ENCODE measurements at regions not wholly inside any gene's neighbourhood (a gene's known extent, or its start where the extent isn't known, plus 50 kb on each side); places are given as distances from the start of the nearest gene placed in this dataset.

DNA sequence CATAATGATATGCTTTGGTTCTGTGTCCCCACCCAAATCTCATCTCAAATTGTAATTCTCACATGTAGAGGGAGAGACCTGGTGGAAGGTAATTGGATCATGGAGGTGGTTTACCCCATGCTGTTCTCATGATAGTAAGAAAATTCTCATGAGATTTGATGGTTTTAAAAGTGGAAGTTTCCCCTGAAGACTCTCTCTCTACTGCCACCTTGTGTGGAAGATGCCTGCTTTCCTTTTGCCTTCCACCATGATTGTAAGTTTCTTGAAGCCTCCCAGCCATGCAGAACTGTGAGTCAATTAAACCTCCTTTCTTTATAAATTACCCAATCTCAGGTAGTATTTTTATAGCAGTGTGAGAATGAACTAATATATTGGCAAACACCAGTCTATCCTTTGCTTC is 260.4 kb upstream of the PPFIA2 start:
- POLR2A ChIA-PET, result no interaction called here
- no peak for DNase-seq
- Mint-ChIP-seq H3K27me3 (no peaks in the 10 kb centered on the region), H3K4me3 (no peak overlapping the region), H3K9me3 (peaks cover 5% of the 10 kb centered on the region), H3K4me1 (ENCODE audit: low read depth) (no peaks in the 10 kb centered on the region), H3K36me3 (no peaks in the 10 kb centered on the region), H3K27ac (no peak overlapping the region)
- intact Hi-C loops (cut with micrococcal nuclease), result no loop called here
- CTCF ChIA-PET, result no interaction called here

- Mint-ChIP-seq H3K4me3 (no peak overlapping the region), H3K27ac (no peak overlapping the region), H3K36me3 (no peaks in the 10 kb centered on the region), H3K4me1 (ENCODE audit: low read depth) (no peaks in the 10 kb centered on the region), H3K9me3 (peaks cover 5% of the 10 kb centered on the region), H3K27me3 (no peaks in the 10 kb centered on the region)
- POLR2A ChIA-PET, result no interaction called here
- DNase-seq, result no peak
- intact Hi-C loops (cut with micrococcal nuclease), result no loop called here
- CTCF ChIA-PET, result no interaction called here
Measured at GRCh38 chr12:82015623-82016347, 256.6 kb upstream of the PPFIA2 start.

DNA sequence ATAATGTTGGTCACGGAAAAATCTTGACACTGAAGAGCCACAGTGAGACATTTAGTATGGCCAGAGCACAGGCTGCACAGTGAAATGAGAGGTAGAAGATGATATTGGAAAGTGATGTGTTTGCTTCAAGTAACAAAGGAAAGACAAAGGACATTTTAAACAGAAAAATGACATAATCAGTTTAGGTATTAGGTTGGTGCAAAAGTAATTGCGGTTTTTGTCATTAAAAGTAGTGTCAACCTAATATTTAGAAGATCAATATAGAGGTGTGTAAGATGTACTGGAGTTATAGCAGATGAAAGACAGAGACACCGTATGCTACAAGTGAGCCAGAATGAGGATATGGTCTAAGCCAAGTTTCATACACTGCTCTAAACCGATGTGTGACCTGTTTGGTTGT is 253.0 kb upstream of the PPFIA2 start:
- intact Hi-C loops (cut with micrococcal nuclease), result no loop called here
- H3K4me3 Mint-ChIP-seq, result no peak overlapping the region
- H3K4me1 Mint-ChIP-seq (ENCODE audit: low read depth), result no peaks in the 10 kb centered on the region
- H3K36me3 Mint-ChIP-seq, result no peaks in the 10 kb centered on the region
- H3K27ac Mint-ChIP-seq, result no peak overlapping the region
- no peaks in the 10 kb centered on the region for H3K27me3 Mint-ChIP-seq
- H3K9me3 Mint-ChIP-seq, result no peaks in the 10 kb centered on the region
- POLR2A ChIA-PET, result no interaction called here
- DNase-seq, result no peak
- CTCF ChIA-PET, result no interaction called here

- Mint-ChIP-seq H3K4me3 (no peak overlapping the region), H3K4me1 (ENCODE audit: low read depth) (no peaks in the 10 kb centered on the region), H3K36me3 (no peaks in the 10 kb centered on the region), H3K9me3 (no peaks in the 10 kb centered on the region), H3K27ac (no peak overlapping the region), H3K27me3 (no peaks in the 10 kb centered on the region)
- ChIA-PET CTCF (no interaction called here), POLR2A (no interaction called here)
- intact Hi-C loops (cut with micrococcal nuclease), result no loop called here
- no peak for DNase-seq
Measured at GRCh38 chr12:82009524-82009923, 250.4 kb upstream of the PPFIA2 start.

- POLR2A ChIA-PET, result no interaction called here
- H3K4me1 Mint-ChIP-seq (ENCODE audit: low read depth), result no peaks in the 10 kb centered on the region
- no peak overlapping the region for H3K27ac Mint-ChIP-seq
Measured at GRCh38 chr12:82008251-82008650, 249.1 kb upstream of the PPFIA2 start.

DNA sequence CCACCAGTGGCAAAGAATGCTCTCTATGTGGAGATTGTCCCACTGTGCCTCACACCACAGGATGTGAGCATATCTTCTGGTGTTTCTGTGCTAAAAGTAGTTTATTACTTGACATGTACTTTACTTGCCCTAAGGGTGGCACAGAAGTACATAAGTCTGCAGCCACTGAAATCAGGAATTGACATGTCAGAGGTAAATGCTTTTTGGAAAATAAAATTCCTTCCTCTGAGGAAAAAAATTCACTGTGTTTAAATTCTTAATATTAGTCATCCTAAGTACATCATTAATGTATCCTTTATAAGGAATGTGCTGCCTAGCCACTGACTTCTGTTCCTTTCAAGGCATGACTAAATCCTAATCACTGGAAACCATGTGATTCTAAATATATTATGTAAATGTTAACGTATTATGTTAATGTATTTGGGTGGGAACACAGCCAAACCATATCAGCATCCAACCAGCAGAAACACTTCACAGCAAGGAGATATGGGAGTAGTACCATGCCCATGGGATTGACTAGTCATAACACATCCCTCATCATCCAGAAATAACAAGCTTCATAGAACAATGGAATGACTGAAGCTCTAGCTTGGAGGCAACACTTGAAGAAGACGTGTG is 239.7 kb upstream of the PPFIA2 start:
- H3K4me1 Mint-ChIP-seq (ENCODE audit: low read depth), result no peaks in the 10 kb centered on the region
- CTCF ChIA-PET, result no interaction called here
- DNase-seq, result no peak
- POLR2A ChIA-PET, result no interaction called here
- H3K9me3 Mint-ChIP-seq, result no peaks in the 10 kb centered on the region
- intact Hi-C loops (cut with micrococcal nuclease), result no loop called here
- H3K27me3 Mint-ChIP-seq, result no peaks in the 10 kb centered on the region
- H3K4me3 Mint-ChIP-seq, result no peak overlapping the region
- no peak overlapping the region for H3K27ac Mint-ChIP-seq
- H3K36me3 Mint-ChIP-seq, result no peaks in the 10 kb centered on the region

More at GRCh38 chr12:82008251-82008650, 249.1 kb upstream of the PPFIA2 start:
- Mint-ChIP-seq H3K4me3 (no peak overlapping the region), H3K36me3 (no peaks in the 10 kb centered on the region), H3K27me3 (no peaks in the 10 kb centered on the region), H3K9me3 (no peaks in the 10 kb centered on the region)
- CTCF ChIA-PET, result no interaction called here
- intact Hi-C loops (cut with micrococcal nuclease), result no loop called here
- no peak for DNase-seq

DNA sequence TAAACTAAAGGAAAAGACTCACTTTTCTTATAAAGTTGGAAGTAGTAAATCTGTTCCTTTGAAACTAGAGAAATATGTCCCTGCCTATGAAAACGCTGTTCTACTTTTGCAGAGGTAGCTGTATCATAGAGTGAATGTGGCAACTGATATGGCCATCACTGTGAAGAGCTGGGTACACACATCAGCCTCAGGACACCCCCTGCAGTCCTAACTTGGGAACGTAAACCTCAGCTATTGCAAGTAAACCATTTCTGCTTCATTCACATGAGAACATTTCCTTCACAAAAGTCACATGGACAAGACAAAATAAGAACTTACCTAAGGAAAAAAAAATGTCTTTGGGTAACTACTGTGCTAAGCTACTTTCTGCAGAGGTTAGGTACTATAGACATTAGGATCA is 233.3 kb upstream of the PPFIA2 start:
- no peak overlapping the region for H3K4me3 Mint-ChIP-seq
- no peak overlapping the region for H3K27ac Mint-ChIP-seq
- H3K27me3 Mint-ChIP-seq, result no peaks in the 10 kb centered on the region
- POLR2A ChIA-PET, result no interaction called here
- no peaks in the 10 kb centered on the region for H3K4me1 Mint-ChIP-seq (ENCODE audit: low read depth)
- H3K9me3 Mint-ChIP-seq, result no peaks in the 10 kb centered on the region
- peak; percentile 26 for DNase-seq
- intact Hi-C loops (cut with micrococcal nuclease), result loop anchor here (1.0 kb wide), 1 partner anchor 348 kb away; no protein-coding TSS in a partner anchor
- CTCF ChIA-PET, result interaction anchor here (1.7 kb wide), 1 partner anchor 349 kb away, joined by 7 read pairs; no protein-coding TSS in a partner anchor
- no peaks in the 10 kb centered on the region for H3K36me3 Mint-ChIP-seq

GRCh38 chr12:81991868-81992267 is 232.7 kb upstream of the PPFIA2 start:
- ChIA-PET CTCF (interaction anchor here (1.7 kb wide), 1 partner anchor 348 kb away, joined by 7 read pairs; no protein-coding TSS in a partner anchor), POLR2A (no interaction called here)
- Mint-ChIP-seq H3K27me3 (no peaks in the 10 kb centered on the region), H3K4me1 (ENCODE audit: low read depth) (no peaks in the 10 kb centered on the region), H3K27ac (no peak overlapping the region), H3K9me3 (no peaks in the 10 kb centered on the region), H3K4me3 (no peak overlapping the region), H3K36me3 (no peaks in the 10 kb centered on the region)
- intact Hi-C loops (cut with micrococcal nuclease), result loop anchor here (1.0 kb wide), 1 partner anchor 348 kb away; no protein-coding TSS in a partner anchor
- DNase-seq, result no peak

GRCh38 chr12:81988362-81988761 is 229.2 kb upstream of the PPFIA2 start:
- Mint-ChIP-seq H3K36me3 (no peaks in the 10 kb centered on the region), H3K27me3 (no peaks in the 10 kb centered on the region), H3K4me1 (ENCODE audit: low read depth) (no peaks in the 10 kb centered on the region), H3K27ac (no peak overlapping the region), H3K4me3 (no peak overlapping the region), H3K9me3 (peaks cover 5% of the 10 kb centered on the region)
- DNase-seq, result no peak
- ChIA-PET POLR2A (no interaction called here), CTCF (no interaction called here)
- intact Hi-C loops (cut with micrococcal nuclease), result no loop called here

GRCh38 chr12:81987371-81987770 is 228.2 kb upstream of the PPFIA2 start:
- ChIA-PET POLR2A (no interaction called here), CTCF (no interaction called here)
- no peak overlapping the region for H3K27ac Mint-ChIP-seq

GRCh38 chr12:81976661-81977060 is 217.5 kb upstream of the PPFIA2 start:
- Mint-ChIP-seq H3K27me3 (no peaks in the 10 kb centered on the region), H3K9me3 (no peaks in the 10 kb centered on the region), H3K27ac (no peak overlapping the region), H3K4me1 (ENCODE audit: low read depth) (no peaks in the 10 kb centered on the region), H3K4me3 (no peak overlapping the region), H3K36me3 (no peaks in the 10 kb centered on the region)
- ChIA-PET CTCF (no interaction called here), POLR2A (no interaction called here)
- DNase-seq, result no peak
- intact Hi-C loops (cut with micrococcal nuclease), result no loop called here

More at GRCh38 chr12:81987371-81987770, 228.2 kb upstream of the PPFIA2 start:
- intact Hi-C loops (cut with micrococcal nuclease), result no loop called here
- Mint-ChIP-seq H3K27me3 (no peaks in the 10 kb centered on the region), H3K4me1 (ENCODE audit: low read depth) (no peaks in the 10 kb centered on the region), H3K36me3 (no peaks in the 10 kb centered on the region), H3K9me3 (peaks cover 5% of the 10 kb centered on the region), H3K4me3 (no peak overlapping the region)
- DNase-seq, result no peak

- no peaks in the 10 kb centered on the region for H3K36me3 Mint-ChIP-seq
- no peaks in the 10 kb centered on the region for H3K27me3 Mint-ChIP-seq
- DNase-seq, result no peak
- H3K4me1 Mint-ChIP-seq (ENCODE audit: low read depth), result no peaks in the 10 kb centered on the region
- H3K9me3 Mint-ChIP-seq, result no peaks in the 10 kb centered on the region
- H3K27ac Mint-ChIP-seq, result no peak overlapping the region
- ChIA-PET CTCF (no interaction called here), POLR2A (no interaction called here)
- H3K4me3 Mint-ChIP-seq, result no peak overlapping the region
- intact Hi-C loops (cut with micrococcal nuclease), result no loop called here
Measured at GRCh38 chr12:81974762-81975161, 215.6 kb upstream of the PPFIA2 start.

DNA sequence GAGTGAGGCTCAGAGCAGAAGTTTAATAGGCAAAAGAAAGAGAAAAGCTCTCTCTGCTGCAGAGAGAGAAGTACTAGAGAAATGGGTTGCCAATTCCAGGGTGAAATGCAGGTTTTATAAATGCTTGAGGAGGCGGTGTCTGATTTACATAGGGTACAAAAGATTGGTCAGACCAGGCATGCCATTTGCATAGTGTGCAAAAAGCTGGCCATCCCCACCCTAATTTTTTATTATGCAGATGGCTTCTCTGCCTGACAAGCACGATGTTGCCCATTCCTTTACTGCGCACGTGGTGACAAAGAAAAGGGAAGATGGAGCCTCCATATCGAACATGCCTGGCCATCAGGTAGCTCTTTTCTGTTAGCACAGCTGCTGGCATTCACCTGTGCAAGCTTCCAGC is 209.3 kb upstream of the PPFIA2 start:
- POLR2A ChIA-PET, result no interaction called here
- intact Hi-C loops (cut with micrococcal nuclease), result no loop called here
- Mint-ChIP-seq H3K9me3 (no peaks in the 10 kb centered on the region), H3K4me3 (no peak overlapping the region), H3K27ac (no peak overlapping the region), H3K4me1 (ENCODE audit: low read depth) (no peaks in the 10 kb centered on the region), H3K27me3 (no peaks in the 10 kb centered on the region), H3K36me3 (no peaks in the 10 kb centered on the region)
- no peak for DNase-seq
- CTCF ChIA-PET, result no interaction called here

Measured in activated CD4-positive, alpha-beta memory T cell treated with anti-CD3 and anti-CD28 coated beads for 36 hours (primary cell).